NCI-H345 treated with DMSO at 0.1 percent for 48 hours (cell line): ENCODE measurements at regions not wholly inside any gene's neighbourhood (a gene's known extent, or its start where the extent isn't known, plus 50 kb on each side); places are given as distances from the start of the nearest gene placed in this dataset.

Source experiments
- DNase-seq: peaks from one replicate; lab custom pipeline; 2025; ENCODE audit not compliant: unreplicated experiment; lab: John Stamatoyannopoulos, UW

GRCh38 chrX:43500246-43500645 lies 155.9 kb upstream of the MAOA start:
- DNase-seq = no peak

- DNase-seq = no peak
These were observed 155.0 kb upstream of the MAOA start for GRCh38 chrX:43500996-43501694.

- DNase-seq = no peak
These were observed 151.7 kb upstream of the MAOA start for GRCh38 chrX:43504394-43504793.

GRCh38 chrX:43505769-43506168 lies 150.3 kb upstream of the MAOA start:
- peak; percentile 4 for DNase-seq

GRCh38 chrX:43508694-43509093 lies 147.4 kb upstream of the MAOA start:
- DNase-seq = no peak

- DNase-seq = no peak
These were observed 145.9 kb upstream of the MAOA start for GRCh38 chrX:43510209-43510608.

GRCh38 chrX:43513085-43513484 lies 143.0 kb upstream of the MAOA start:
- no peak for DNase-seq

GRCh38 chrX:43514820-43515219 lies 141.3 kb upstream of the MAOA start:
- no peak for DNase-seq

- DNase-seq = no peak
These were observed 133.5 kb upstream of the MAOA start for GRCh38 chrX:43522582-43522981.

GRCh38 chrX:43525901-43526610 lies 130.0 kb upstream of the MAOA start:
- no peak for DNase-seq

- no peak for DNase-seq
These were observed 129.2 kb upstream of the MAOA start for GRCh38 chrX:43526878-43527277.

GRCh38 chrX:43527801-43528200 lies 128.3 kb upstream of the MAOA start:
- DNase-seq = no peak

- DNase-seq = no peak
These were observed 125.3 kb upstream of the MAOA start for GRCh38 chrX:43530837-43531236.

GRCh38 chrX:43540318-43540717 lies 115.8 kb upstream of the MAOA start:
- no peak for DNase-seq

- no peak for DNase-seq
These were observed 104.5 kb upstream of the MAOA start for GRCh38 chrX:43551590-43551989.

GRCh38 chrX:43552156-43552555 lies 103.9 kb upstream of the MAOA start:
- no peak for DNase-seq

- DNase-seq = no peak
These were observed 103.4 kb upstream of the MAOA start for GRCh38 chrX:43552703-43553102.

- DNase-seq = no peak
These were observed 102.8 kb upstream of the MAOA start for GRCh38 chrX:43553257-43553656.

GRCh38 chrX:43556207-43556606 lies 99.9 kb upstream of the MAOA start:
- DNase-seq = no peak

- DNase-seq = peak; percentile 22
These were observed 98.3 kb upstream of the MAOA start for GRCh38 chrX:43557792-43558191.

- peak; percentile 7 for DNase-seq
These were observed 96.5 kb upstream of the MAOA start for GRCh38 chrX:43559644-43560043.

- DNase-seq = no peak
These were observed 95.7 kb upstream of the MAOA start for GRCh38 chrX:43560247-43560946.
